Superior temporal gyrus (tissue), 1 donor: ENCODE measurements at regions not wholly inside any gene's neighbourhood (a gene's known extent, or its start where the extent isn't known, plus 50 kb on each side); places are given as distances from the start of the nearest gene placed in this dataset.

Source experiments
- DNase-seq: peaks from one replicate; pipeline ENCODE4 v3.0.0-alpha.2; 2016; ENCODE audit errors: extremely low spot score

GRCh38 chr1:103254691-103255090, 146.4 kb upstream of the COL11A1 start:
- DNase-seq, result no peak

GRCh38 chr1:103250441-103250861, 142.1 kb upstream of the COL11A1 start:
- no peak for DNase-seq

- DNase-seq, result no peak
Measured at GRCh38 chr1:103248417-103249102, 140.2 kb upstream of the COL11A1 start.

GRCh38 chr1:103247517-103247916, 139.2 kb upstream of the COL11A1 start:
- no peak for DNase-seq

- DNase-seq, result no peak
Measured at GRCh38 chr1:103243481-103243880, 135.2 kb upstream of the COL11A1 start.

GRCh38 chr1:103239034-103239433, 130.7 kb upstream of the COL11A1 start:
- DNase-seq, result no peak

- DNase-seq, result no peak
Measured at GRCh38 chr1:103230061-103230460, 121.7 kb upstream of the COL11A1 start.

- no peak for DNase-seq
Measured at GRCh38 chr1:103220631-103221041, 112.3 kb upstream of the COL11A1 start.

- DNase-seq, result no peak
Measured at GRCh38 chr1:103218821-103219220, 110.5 kb upstream of the COL11A1 start.

- DNase-seq, result no peak
Measured at GRCh38 chr1:103218369-103218768, 110.0 kb upstream of the COL11A1 start.

GRCh38 chr1:103211073-103211472, 102.8 kb upstream of the COL11A1 start:
- DNase-seq, result no peak

- DNase-seq, result no peak
Measured at GRCh38 chr1:103208844-103209243, 100.5 kb upstream of the COL11A1 start.

GRCh38 chr1:103199001-103199400, 90.7 kb upstream of the COL11A1 start:
- no peak for DNase-seq

GRCh38 chr1:103198076-103198475, 89.8 kb upstream of the COL11A1 start:
- DNase-seq, result no peak

GRCh38 chr1:103197216-103197615, 88.9 kb upstream of the COL11A1 start:
- no peak for DNase-seq

- DNase-seq, result no peak
Measured at GRCh38 chr1:103194984-103195383, 86.7 kb upstream of the COL11A1 start.

- DNase-seq, result no peak
Measured at GRCh38 chr1:103194060-103194459, 85.7 kb upstream of the COL11A1 start.

- no peak for DNase-seq
Measured at GRCh38 chr1:103191327-103191726, 83.0 kb upstream of the COL11A1 start.

- DNase-seq, result no peak
Measured at GRCh38 chr1:103190766-103191165, 82.4 kb upstream of the COL11A1 start.

- DNase-seq, result no peak
Measured at GRCh38 chr1:103187673-103188072, 79.4 kb upstream of the COL11A1 start.

- no peak for DNase-seq
Measured at GRCh38 chr1:103180660-103181059, 72.3 kb upstream of the COL11A1 start.

GRCh38 chr1:103177108-103177775, 68.9 kb upstream of the COL11A1 start:
- no peak for DNase-seq

- no peak for DNase-seq
Measured at GRCh38 chr1:103171041-103171590, 62.8 kb upstream of the COL11A1 start.
